Ovary (tissue), 7 donors: ENCODE measurements at regions not wholly inside any gene's neighbourhood (a gene's known extent, or its start where the extent isn't known, plus 50 kb on each side); places are given as distances from the start of the nearest gene placed in this dataset.

Source experiments
- DNase-seq, 5 donors: peaks; one replicate each; pipeline ENCODE4 v3.0.0-alpha.2; 2019 to 2020
- H3K27ac ChIP-seq, 2 donors: fragments of 200-600 bp; one replicate each; pipeline versions ENCODE4 v1.5.1 to v1.8.0; 2019 to 2022
- H3K27me3 ChIP-seq: fragments of 200-600 bp; one replicate; pipeline ENCODE4 v1.8.0; 2022
- H3K36me3 ChIP-seq: fragments of 200-600 bp; sonication (generic); one replicate; pipeline ENCODE4 v1.5.1; 2019
- H3K4me1 ChIP-seq: one replicate; pipeline ENCODE4 v1.8.1; 2013; ENCODE audit warnings: mild to moderate bottlenecking, moderate library complexity; ENCODE audit not compliant: insufficient read depth
- H3K4me3 ChIP-seq: fragments of 200-600 bp; sonication (generic); one replicate; pipeline ENCODE4 v1.5.1; 2017
- H3K9me3 ChIP-seq, 2 donors: fragments of 200-600 bp in 1 of 2; sonication (generic) in 1 of 2; one replicate each; pipeline versions ENCODE4 v1.5.1 to v1.8.1; 2013 to 2019; ENCODE audit warnings: mild to moderate bottlenecking in 1 of 2, moderate library complexity in 1 of 2
- EP300 ChIP-seq: sonication (generic); formaldehyde crosslinking; IDR thresholded peaks from one replicate; pipeline ENCODE4 v1.6.1; 2017; ENCODE audit warnings: antibody characterized with exemption
- POLR2A ChIP-seq: fragments of 450-650 bp; IDR thresholded peaks from one replicate; pipeline ENCODE4 v1.6.1; 2017; ENCODE audit warnings: antibody characterized with exemption, mild to moderate bottlenecking, moderate library complexity
- WGBS, 3 donors: extraction: QIAGEN DNeasy Blood & Tissue Kit in 1 of 3; methylation state at CpG; one replicate each; pipeline versions ENCODE4 v1.1.5 to v1.1.7; 2013 to 2017; 5-methylcytosine and 5-hydroxymethylcytosine counted together
- intact Hi-C, 4 donors: fragments of 100-400 bp; cut with DNase I; formaldehyde crosslinking; loops; one replicate each; pipeline versions ENCODE4 v1.11.0 to v1.15.1; 2022 to 2023
- TF ChIP-seq, protein P1 (sequence below), 3 donors: fragments of 450-650 bp in 2 of 3; fragments of 200-600 bp in 1 of 3; IDR thresholded peaks; one replicate each; pipeline versions ENCODE4 v1.5.1 to v1.8.0; 2016 to 2022; ENCODE audit warnings: antibody characterized with exemption in 3 of 3, mild to moderate bottlenecking in 1 of 3
- donor health status: DM: no; HTN: no; CAD: no; lungs with moderate emphysema.
- donor health status: DM: no; HTN: no; CAD: no.
- donor health status: Bipolar disorder and iron deficiency.
- donor health status: DM: no; HTN: no; CAD: no.
- donor health status: DM: yes; HTN: yes; CAD: no.

DNA sequence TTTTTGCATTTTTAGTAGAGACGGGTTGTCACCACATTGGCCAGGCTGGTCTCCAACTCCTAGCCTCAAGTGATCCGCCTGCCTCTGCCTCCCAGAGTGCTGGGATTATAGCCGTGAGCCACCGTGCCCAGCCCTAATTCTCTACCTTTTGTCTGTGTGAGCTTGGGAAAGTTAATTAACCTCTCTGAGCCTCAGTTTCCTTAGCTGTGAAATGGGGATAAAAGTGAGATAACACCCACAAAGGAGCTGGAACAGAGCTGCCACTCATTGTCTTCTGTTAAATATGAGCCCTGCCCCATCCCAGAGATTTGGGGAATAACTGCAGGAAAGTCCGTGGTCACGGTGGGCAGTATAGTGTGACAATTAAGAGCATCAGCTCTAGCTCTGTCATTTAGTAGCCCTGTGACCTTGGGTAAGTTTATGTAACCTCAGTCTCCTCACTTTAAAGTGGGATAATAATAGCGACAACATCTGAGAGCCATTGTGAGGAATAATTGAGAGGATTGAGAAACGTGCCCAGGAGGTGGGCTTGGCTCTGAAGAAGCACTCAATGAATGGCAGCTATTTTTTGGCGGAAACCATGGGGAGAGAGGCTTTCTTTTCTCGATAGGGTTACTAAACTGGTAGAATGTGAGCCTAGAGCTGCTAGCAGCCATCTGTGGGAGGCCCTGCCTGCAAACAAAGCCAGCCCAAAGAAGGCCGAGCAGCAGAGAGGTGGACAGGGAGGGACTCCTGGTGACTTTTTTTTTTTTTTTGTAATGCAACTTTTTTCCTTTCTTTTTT is 60.8 kb upstream of the MED13L start:
- DNase-seq, result no peak
- H3K27ac ChIP-seq, result no peak overlapping the region
- H3K36me3 ChIP-seq, result no peaks in the 10 kb centered on the region
- no peaks in the 10 kb centered on the region for H3K27me3 ChIP-seq
- H3K4me1 ChIP-seq, result no peaks in the 10 kb centered on the region
- TF ChIP-seq EP300, result no peak
- TF ChIP-seq POLR2A, result no peak
- TF ChIP-seq, protein P1, sequence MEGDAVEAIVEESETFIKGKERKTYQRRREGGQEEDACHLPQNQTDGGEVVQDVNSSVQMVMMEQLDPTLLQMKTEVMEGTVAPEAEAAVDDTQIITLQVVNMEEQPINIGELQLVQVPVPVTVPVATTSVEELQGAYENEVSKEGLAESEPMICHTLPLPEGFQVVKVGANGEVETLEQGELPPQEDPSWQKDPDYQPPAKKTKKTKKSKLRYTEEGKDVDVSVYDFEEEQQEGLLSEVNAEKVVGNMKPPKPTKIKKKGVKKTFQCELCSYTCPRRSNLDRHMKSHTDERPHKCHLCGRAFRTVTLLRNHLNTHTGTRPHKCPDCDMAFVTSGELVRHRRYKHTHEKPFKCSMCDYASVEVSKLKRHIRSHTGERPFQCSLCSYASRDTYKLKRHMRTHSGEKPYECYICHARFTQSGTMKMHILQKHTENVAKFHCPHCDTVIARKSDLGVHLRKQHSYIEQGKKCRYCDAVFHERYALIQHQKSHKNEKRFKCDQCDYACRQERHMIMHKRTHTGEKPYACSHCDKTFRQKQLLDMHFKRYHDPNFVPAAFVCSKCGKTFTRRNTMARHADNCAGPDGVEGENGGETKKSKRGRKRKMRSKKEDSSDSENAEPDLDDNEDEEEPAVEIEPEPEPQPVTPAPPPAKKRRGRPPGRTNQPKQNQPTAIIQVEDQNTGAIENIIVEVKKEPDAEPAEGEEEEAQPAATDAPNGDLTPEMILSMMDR (IDR thresholded peaks at IDR 0.05), result no peak
- intact Hi-C loops, result no loop called here
- 83 to 88% (median 84%) methylated on average over 11 of the region's 11 CpGs for WGBS, 3 donors
- H3K4me3 ChIP-seq, result no peak overlapping the region
- no peaks in the 10 kb centered on the region for H3K9me3 ChIP-seq

DNA sequence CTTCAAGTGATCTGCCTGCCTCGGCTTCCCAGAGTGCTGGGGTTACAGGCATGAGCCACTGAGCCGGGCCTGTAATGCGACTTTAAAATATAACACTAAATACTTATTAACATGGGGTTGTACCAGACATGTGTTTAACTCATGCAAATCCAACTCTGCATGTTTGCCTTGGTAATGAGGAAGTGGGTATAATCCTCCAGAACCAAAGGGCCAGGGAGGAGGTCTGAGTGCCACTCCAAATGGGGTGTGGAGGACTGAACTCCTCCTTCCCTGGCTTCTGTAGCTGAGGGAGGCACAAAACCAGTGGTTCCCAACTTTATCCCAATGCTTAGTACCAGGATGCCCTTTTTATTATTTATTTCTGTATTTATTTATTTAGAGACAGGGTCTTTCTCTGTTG is 61.6 kb upstream of the MED13L start:
- H3K27ac ChIP-seq, result no peak overlapping the region
- no peaks in the 10 kb centered on the region for H3K27me3 ChIP-seq
- no peaks in the 10 kb centered on the region for H3K4me1 ChIP-seq
- 94 to 99% (median 98%) methylated on average over 3 of the region's 3 CpGs for WGBS, 3 donors
- TF ChIP-seq POLR2A, result no peak
- TF ChIP-seq EP300, result no peak
- TF ChIP-seq, protein P1 (IDR thresholded peaks at IDR 0.05), result no peak
- H3K4me3 ChIP-seq, result no peak overlapping the region
- intact Hi-C loops, result no loop called here
- no peaks in the 10 kb centered on the region for H3K9me3 ChIP-seq
- H3K36me3 ChIP-seq, result no peaks in the 10 kb centered on the region
- no peak for DNase-seq

DNA sequence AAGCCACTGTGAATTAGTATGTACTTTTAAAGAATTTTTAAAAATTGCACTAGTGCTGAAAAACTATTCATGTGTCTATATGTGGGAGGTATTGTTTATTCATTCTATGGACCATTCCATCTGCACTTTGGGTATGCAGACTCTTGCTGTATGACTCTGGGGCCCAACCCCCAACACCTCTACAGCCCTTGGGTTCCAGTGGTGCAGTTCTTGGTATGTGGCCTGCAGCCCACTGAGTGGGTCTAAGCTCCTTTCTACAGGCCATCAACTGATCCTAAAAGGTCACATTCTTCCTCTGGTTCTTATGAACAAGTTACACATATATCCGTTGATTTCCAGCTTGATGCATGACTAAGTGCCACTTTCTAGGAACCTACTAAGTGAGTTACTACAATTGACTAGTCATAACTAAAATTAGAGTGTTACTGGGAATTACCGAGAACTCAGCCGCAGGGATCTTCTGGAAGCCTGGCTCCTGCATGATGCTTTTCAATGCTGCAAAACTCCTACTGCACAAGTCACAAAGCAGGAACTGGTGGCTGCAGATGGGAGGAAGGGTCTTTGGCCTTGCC is 62.4 kb upstream of the MED13L start:
- Histone ChIP-seq H3K4me1 (no peaks in the 10 kb centered on the region), H3K27ac (no peak overlapping the region), H3K36me3 (no peaks in the 10 kb centered on the region), H3K27me3 (no peaks in the 10 kb centered on the region), H3K9me3 (no peaks in the 10 kb centered on the region), H3K4me3 (no peak overlapping the region)
- no peak for DNase-seq
- TF ChIP-seq POLR2A (no peak), EP300 (no peak)
- intact Hi-C loops, result no loop called here
- WGBS, 3 donors, result 84 to 92% (median 87%) methylated on average over 3 of the region's 3 CpGs

DNA sequence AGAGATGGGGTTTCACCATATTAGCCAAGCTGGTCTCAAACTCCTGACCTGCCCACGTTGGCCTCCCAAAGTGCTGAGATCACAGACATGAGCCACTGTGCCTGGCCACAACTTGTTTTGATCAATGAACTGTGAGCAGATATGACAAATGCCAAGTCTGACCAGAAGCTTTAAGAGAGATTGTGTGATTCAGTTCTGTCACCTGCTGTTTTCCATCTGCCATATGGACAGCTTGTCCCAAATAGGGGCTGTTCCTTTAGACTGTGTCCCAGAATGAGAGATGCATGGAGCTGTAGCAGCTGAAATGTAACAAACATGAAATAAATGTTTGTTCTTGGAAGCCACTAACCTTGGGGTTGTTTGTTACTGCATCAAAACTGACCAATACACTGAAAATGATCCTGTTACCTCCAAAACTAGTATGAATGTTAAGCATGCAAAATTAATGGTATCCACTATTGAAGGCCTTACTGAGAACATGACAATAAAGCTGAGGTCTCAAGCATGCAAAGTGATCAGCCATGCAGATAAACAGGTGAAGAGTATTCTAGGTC is 65.9 kb upstream of the MED13L start:
- Histone ChIP-seq H3K4me1 (no peaks in the 10 kb centered on the region), H3K9me3 (no peaks in the 10 kb centered on the region), H3K27ac (no peak overlapping the region), H3K27me3 (no peaks in the 10 kb centered on the region), H3K36me3 (no peaks in the 10 kb centered on the region), H3K4me3 (no peak overlapping the region)
- WGBS, 3 donors, result 90 to 100% (median 95%) methylated on average over 1 of the region's 1 CpG
- intact Hi-C loops, result no loop called here
- DNase-seq, result no peak
- TF ChIP-seq POLR2A, result no peak
- TF ChIP-seq, protein P1 (IDR thresholded peaks at IDR 0.05), result no peak
- no peak for TF ChIP-seq EP300

DNA sequence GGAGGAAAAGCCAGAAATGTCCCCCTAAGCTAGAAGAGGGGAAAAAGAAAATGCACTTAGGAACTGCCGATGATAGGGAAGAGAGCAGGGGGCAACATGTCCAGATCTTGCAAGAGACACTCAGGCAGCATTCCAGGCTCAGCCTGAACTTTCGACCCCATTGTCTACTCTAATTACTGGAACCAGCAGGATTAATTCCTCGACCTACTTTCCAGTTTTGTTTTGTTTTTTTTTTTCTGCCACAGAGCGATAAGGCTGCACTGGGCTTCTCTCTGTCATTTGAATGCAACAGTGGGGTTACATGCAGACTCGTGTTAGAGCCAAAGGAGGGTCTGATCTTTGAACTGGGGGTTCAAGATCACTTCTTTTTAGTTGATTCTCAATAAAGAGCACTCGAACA is 68.7 kb upstream of the MED13L start:
- 9 to 10% (median 10%) methylated on average over 6 of the region's 6 CpGs for WGBS, 3 donors
- intact Hi-C loops, result no loop called here
- H3K27ac ChIP-seq, result no peak overlapping the region
- no peak overlapping the region for H3K4me3 ChIP-seq
- TF ChIP-seq, protein P1 (IDR thresholded peaks at IDR 0.05), result no peak
- H3K9me3 ChIP-seq, result no peaks in the 10 kb centered on the region
- H3K36me3 ChIP-seq, result no peaks in the 10 kb centered on the region
- no peaks in the 10 kb centered on the region for H3K27me3 ChIP-seq
- no peaks in the 10 kb centered on the region for H3K4me1 ChIP-seq
- peak; percentile 39 to 74 (median 43) for DNase-seq
